ENCODE measurements at regions not wholly inside any gene's neighbourhood (a gene's known extent, or its start where the extent isn't known, plus 50 kb on each side); places are given as distances from the start of the nearest gene placed in this dataset.

- no peak for DNase-seq
Measured at GRCh38 chr3:177931346-177931745, 604.9 kb upstream of the KCNMB2 start.

GRCh38 chr3:177932346-177932745 is 603.9 kb upstream of the KCNMB2 start:
- DNase-seq = no peak

- DNase-seq = no peak
Measured at GRCh38 chr3:177932750-177933660, 603.2 kb upstream of the KCNMB2 start.

- no peak for DNase-seq
Measured at GRCh38 chr3:177934001-177934891, 602.0 kb upstream of the KCNMB2 start.

GRCh38 chr3:177935047-177935446 is 601.2 kb upstream of the KCNMB2 start:
- DNase-seq = no peak

GRCh38 chr3:177936721-177937120 is 599.5 kb upstream of the KCNMB2 start:
- no peak for DNase-seq

GRCh38 chr3:177942911-177943310 is 593.3 kb upstream of the KCNMB2 start:
- no peak for DNase-seq

- no peak for DNase-seq
Measured at GRCh38 chr3:177944228-177944661, 592.0 kb upstream of the KCNMB2 start.

- DNase-seq = no peak
Measured at GRCh38 chr3:177946048-177946447, 590.2 kb upstream of the KCNMB2 start.

- no peak for DNase-seq
Measured at GRCh38 chr3:177946497-177946896, 589.7 kb upstream of the KCNMB2 start.

- no peak for DNase-seq
Measured at GRCh38 chr3:177946936-177947335, 589.3 kb upstream of the KCNMB2 start.

GRCh38 chr3:177947901-177948300 is 588.3 kb upstream of the KCNMB2 start:
- DNase-seq = no peak

- DNase-seq = no peak
Measured at GRCh38 chr3:177948716-177949425, 587.4 kb upstream of the KCNMB2 start.

GRCh38 chr3:177959188-177959587 is 577.0 kb upstream of the KCNMB2 start:
- no peak for DNase-seq

- no peak for DNase-seq
Measured at GRCh38 chr3:177960014-177960413, 576.2 kb upstream of the KCNMB2 start.

- DNase-seq = no peak
Measured at GRCh38 chr3:177960722-177961121, 575.5 kb upstream of the KCNMB2 start.

- no peak for DNase-seq
Measured at GRCh38 chr3:177961784-177962183, 574.5 kb upstream of the KCNMB2 start.

GRCh38 chr3:177966493-177966892 is 569.7 kb upstream of the KCNMB2 start:
- no peak for DNase-seq

GRCh38 chr3:177968891-177969290 is 567.3 kb upstream of the KCNMB2 start:
- no peak for DNase-seq

GRCh38 chr3:177973241-177973840 is 562.9 kb upstream of the KCNMB2 start:
- peak; percentile 4 for DNase-seq

GRCh38 chr3:177976241-177976640 is 560.0 kb upstream of the KCNMB2 start:
- DNase-seq = no peak

- no peak for DNase-seq
Measured at GRCh38 chr3:177976866-177977265, 559.4 kb upstream of the KCNMB2 start.
